Astrocyte (in vitro differentiated cells and primary cell): ENCODE measurements at regions not wholly inside any gene's neighbourhood (a gene's known extent, or its start where the extent isn't known, plus 50 kb on each side); places are given as distances from the start of the nearest gene placed in this dataset.

Source experiments
- DNase-seq: peaks from one replicate; pipeline ENCODE4 v3.0.0-alpha.2; 2010; ENCODE audit warnings: low read depth
- FAIRE-seq: peaks from 2 replicates; lab custom pipeline; 2011; peaks lifted over from hg19 to GRCh38; lab: Jason Lieb, UNC
- H2AFZ ChIP-seq: 2 replicates; pipeline ENCODE4 v1.6.0; 2012; ENCODE audit warnings: low read depth, low read length, inconsistent platforms
- H3K27ac ChIP-seq: 2 replicates; pipeline ENCODE4 v1.5.1; 2011; ENCODE audit warnings: low read depth, low read length, inconsistent platforms
- H3K27me3 ChIP-seq: 2 replicates; pipeline ENCODE4 v1.6.0; 2011; ENCODE audit warnings: low read length, inconsistent platforms; ENCODE audit not compliant: insufficient read depth
- H3K36me3 ChIP-seq: 2 replicates; pipeline ENCODE4 v1.5.1; 2011; ENCODE audit warnings: low read length, inconsistent platforms; ENCODE audit not compliant: insufficient read depth
- H3K4me1 ChIP-seq: 2 replicates; pipeline ENCODE4 v1.5.1; 2011; ENCODE audit warnings: low read length, inconsistent platforms; ENCODE audit not compliant: insufficient read depth
- H3K4me2 ChIP-seq: 2 replicates; pipeline ENCODE4 v1.6.0; 2012; ENCODE audit warnings: low read length, inconsistent platforms
- H3K4me3 ChIP-seq: 2 replicates; pipeline ENCODE4 v1.5.1; 2011; ENCODE audit warnings: low read depth, mild to moderate bottlenecking, low read length, inconsistent platforms; ENCODE audit not compliant: insufficient read depth
- H3K79me2 ChIP-seq: 2 replicates; pipeline ENCODE4 v1.6.0; 2012; ENCODE audit warnings: mild to moderate bottlenecking, low read length, inconsistent platforms; ENCODE audit not compliant: insufficient read depth
- H3K9ac ChIP-seq: 2 replicates; pipeline ENCODE4 v1.6.0; 2012; ENCODE audit warnings: mild to moderate bottlenecking, low read length, inconsistent platforms
- H3K9me3 ChIP-seq: 2 replicates; pipeline ENCODE4 v1.5.1; 2012; ENCODE audit warnings: low read depth, mild to moderate bottlenecking, low read length, inconsistent platforms; ENCODE audit not compliant: insufficient read depth
- H4K20me1 ChIP-seq: 2 replicates; pipeline ENCODE4 v1.6.0; 2012; ENCODE audit warnings: low read length, inconsistent platforms; ENCODE audit not compliant: insufficient read depth
- H3K27ac Mint-ChIP-seq: one replicate; pipeline ENCODE4 v1.8.0; 2021; ENCODE audit warnings: mild to moderate bottlenecking, mixed read lengths; ENCODE audit not compliant: unreplicated experiment
- H3K27me3 Mint-ChIP-seq: one replicate; pipeline ENCODE4 v1.8.0; 2021; ENCODE audit warnings: low read depth, mixed read lengths; ENCODE audit not compliant: unreplicated experiment
- H3K36me3 Mint-ChIP-seq: one replicate; pipeline ENCODE4 v1.8.0; 2021; ENCODE audit warnings: low read depth, mixed read lengths; ENCODE audit not compliant: unreplicated experiment
- H3K4me1 Mint-ChIP-seq: one replicate; pipeline ENCODE4 v1.8.0; 2021; ENCODE audit warnings: low read depth, mixed read lengths; ENCODE audit not compliant: unreplicated experiment
- H3K4me3 Mint-ChIP-seq: one replicate; pipeline ENCODE4 v1.8.0; 2021; ENCODE audit warnings: mild to moderate bottlenecking, moderate library complexity, mixed read lengths; ENCODE audit not compliant: unreplicated experiment
- H3K9me3 Mint-ChIP-seq: one replicate; pipeline ENCODE4 v1.8.0; 2021; ENCODE audit warnings: mild to moderate bottlenecking, mixed read lengths; ENCODE audit not compliant: unreplicated experiment
- EZH2 ChIP-seq: IDR thresholded peaks from 2 replicates; pipeline ENCODE4 v1.6.1; 2012; ENCODE audit warnings: mild to moderate bottlenecking, low read length, inconsistent platforms; ENCODE audit not compliant: insufficient read depth
- TF ChIP-seq, protein P1 (sequence below): IDR thresholded peaks from 2 replicates; pipeline ENCODE4 v1.5.1; 2011; ENCODE audit warnings: low read depth, mild to moderate bottlenecking, inconsistent platforms, low read length, moderate library complexity; ENCODE audit not compliant: insufficient read depth

DNA sequence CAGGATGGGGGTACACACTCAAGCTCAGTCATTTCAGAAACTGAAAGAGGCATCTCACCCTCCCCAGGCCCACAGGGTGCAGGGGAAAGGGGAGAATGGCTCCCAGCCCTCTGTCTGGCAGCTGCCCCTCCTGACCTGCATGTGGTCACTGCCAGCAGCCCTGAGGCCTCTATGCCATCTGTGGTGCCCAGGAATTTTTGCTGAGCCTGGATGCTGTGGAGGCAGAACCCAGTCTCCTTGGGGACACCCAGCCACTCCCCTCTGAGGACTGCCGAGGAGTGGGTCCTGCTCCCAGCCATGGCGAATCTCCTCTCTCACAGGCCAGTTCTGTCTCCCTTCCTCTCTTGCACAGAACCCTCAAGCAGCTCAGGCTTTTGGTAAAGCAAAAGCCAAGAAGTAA lies 104.0 kb upstream of the ALDH1B1 start:
- no peak overlapping the region for H3K27ac Mint-ChIP-seq
- no peaks in the 10 kb centered on the region for H4K20me1 ChIP-seq
- no peak for FAIRE-seq

DNA sequence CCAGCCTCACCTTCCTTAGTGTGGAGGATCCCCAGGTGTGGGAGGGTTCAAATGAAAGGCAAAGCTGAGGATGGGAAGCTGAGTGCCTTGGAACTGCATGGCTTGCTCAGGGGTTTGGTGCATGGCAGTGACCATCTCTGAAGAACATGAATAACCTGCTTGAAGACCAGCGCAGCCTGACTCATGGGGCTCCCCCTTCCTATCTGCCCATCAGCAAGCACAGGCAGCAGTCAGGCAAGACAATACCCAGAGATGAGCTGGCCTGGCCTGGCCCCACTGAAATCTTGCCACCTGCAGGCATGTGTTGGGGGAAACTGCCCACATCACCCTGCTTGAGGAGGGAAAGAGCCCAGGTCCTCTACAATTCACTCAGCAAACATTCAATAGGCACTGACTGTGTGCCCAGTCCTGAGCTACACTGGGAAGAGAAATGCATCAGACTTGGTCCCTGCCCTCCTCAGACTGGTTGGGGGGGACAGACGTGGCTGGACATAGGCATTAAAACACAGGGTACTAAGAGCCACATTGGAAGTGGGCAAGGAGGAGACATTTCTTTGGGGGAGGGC lies 105.0 kb upstream of the ALDH1B1 start:
- Histone ChIP-seq H3K9ac (no peak overlapping the region), H4K20me1 (no peaks in the 10 kb centered on the region), H3K79me2 (no peaks in the 10 kb centered on the region), H3K4me2 (no peak overlapping the region), H3K4me3 (no peak overlapping the region), H3K27ac (no peak overlapping the region), H3K36me3 (no peaks in the 10 kb centered on the region), H3K4me1 (no peaks in the 10 kb centered on the region), H3K9me3 (peaks cover 2% of the 10 kb centered on the region), H2AFZ (no peak overlapping the region), H3K27me3 (peaks cover 12% of the 10 kb centered on the region)
- Mint-ChIP-seq H3K4me1 (peaks cover 11% of the 10 kb centered on the region), H3K9me3 (peaks cover 6% of the 10 kb centered on the region), H3K27me3 (peaks cover 31% of the 10 kb centered on the region), H3K27ac (no peak overlapping the region), H3K4me3 (no peak overlapping the region), H3K36me3 (peaks cover 3% of the 10 kb centered on the region)
- FAIRE-seq = no peak
- DNase-seq = no peak
- TF ChIP-seq, protein P1, sequence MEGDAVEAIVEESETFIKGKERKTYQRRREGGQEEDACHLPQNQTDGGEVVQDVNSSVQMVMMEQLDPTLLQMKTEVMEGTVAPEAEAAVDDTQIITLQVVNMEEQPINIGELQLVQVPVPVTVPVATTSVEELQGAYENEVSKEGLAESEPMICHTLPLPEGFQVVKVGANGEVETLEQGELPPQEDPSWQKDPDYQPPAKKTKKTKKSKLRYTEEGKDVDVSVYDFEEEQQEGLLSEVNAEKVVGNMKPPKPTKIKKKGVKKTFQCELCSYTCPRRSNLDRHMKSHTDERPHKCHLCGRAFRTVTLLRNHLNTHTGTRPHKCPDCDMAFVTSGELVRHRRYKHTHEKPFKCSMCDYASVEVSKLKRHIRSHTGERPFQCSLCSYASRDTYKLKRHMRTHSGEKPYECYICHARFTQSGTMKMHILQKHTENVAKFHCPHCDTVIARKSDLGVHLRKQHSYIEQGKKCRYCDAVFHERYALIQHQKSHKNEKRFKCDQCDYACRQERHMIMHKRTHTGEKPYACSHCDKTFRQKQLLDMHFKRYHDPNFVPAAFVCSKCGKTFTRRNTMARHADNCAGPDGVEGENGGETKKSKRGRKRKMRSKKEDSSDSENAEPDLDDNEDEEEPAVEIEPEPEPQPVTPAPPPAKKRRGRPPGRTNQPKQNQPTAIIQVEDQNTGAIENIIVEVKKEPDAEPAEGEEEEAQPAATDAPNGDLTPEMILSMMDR = no peak
- TF ChIP-seq EZH2 = no peak

More for the DNA sequence above, 104.0 kb upstream of the ALDH1B1 start:
- H3K9me3 ChIP-seq = peaks cover 2% of the 10 kb centered on the region
- Mint-ChIP-seq H3K9me3 (peaks cover 6% of the 10 kb centered on the region), H3K27me3 (peaks cover 34% of the 10 kb centered on the region), H3K4me3 (no peak overlapping the region), H3K36me3 (peaks cover 3% of the 10 kb centered on the region), H3K4me1 (peaks cover 11% of the 10 kb centered on the region)
- H2AFZ ChIP-seq = no peak overlapping the region
- H3K27me3 ChIP-seq = peaks cover 14% of the 10 kb centered on the region
- no peaks in the 10 kb centered on the region for H3K36me3 ChIP-seq
- H3K4me2 ChIP-seq = no peak overlapping the region
- no peak for DNase-seq
- no peaks in the 10 kb centered on the region for H3K4me1 ChIP-seq
- no peak overlapping the region for H3K4me3 ChIP-seq
- no peak for TF ChIP-seq EZH2
- TF ChIP-seq, protein P1 = no peak
- H3K79me2 ChIP-seq = no peaks in the 10 kb centered on the region
- no peak overlapping the region for H3K27ac ChIP-seq
- no peak overlapping the region for H3K9ac ChIP-seq

DNA sequence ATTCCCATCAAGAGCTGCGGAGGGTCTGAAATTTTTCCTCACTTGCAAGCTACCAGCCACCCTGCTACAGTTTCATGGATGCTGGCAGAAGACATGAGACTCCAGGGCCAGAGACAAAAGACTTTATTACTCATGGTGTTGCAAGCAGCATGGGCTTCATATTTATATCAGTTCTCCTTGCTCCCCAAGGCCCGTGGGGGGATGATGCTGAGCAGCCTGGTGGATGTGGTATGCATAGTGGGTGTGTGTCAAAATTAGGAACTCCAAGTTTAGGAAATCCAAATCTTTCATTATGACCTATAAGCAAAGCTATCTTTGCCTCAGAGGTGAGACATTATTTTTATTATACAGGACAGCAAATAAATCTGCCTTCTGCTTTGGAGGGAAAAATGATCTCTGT lies 105.7 kb upstream of the ALDH1B1 start:
- Mint-ChIP-seq H3K27ac (no peak overlapping the region), H3K4me3 (no peak overlapping the region), H3K4me1 (peaks cover 11% of the 10 kb centered on the region), H3K9me3 (peaks cover 6% of the 10 kb centered on the region), H3K27me3 (peaks cover 28% of the 10 kb centered on the region), H3K36me3 (peaks cover 3% of the 10 kb centered on the region)
- TF ChIP-seq, protein P1 = no peak
- TF ChIP-seq EZH2 = no peak
- Histone ChIP-seq H3K9ac (no peak overlapping the region), H3K9me3 (peaks cover 2% of the 10 kb centered on the region), H3K27me3 (peaks cover 12% of the 10 kb centered on the region), H3K27ac (no peak overlapping the region), H3K4me1 (no peaks in the 10 kb centered on the region), H3K4me3 (no peak overlapping the region), H3K36me3 (no peaks in the 10 kb centered on the region), H3K79me2 (no peaks in the 10 kb centered on the region), H2AFZ (no peak overlapping the region), H3K4me2 (no peak overlapping the region), H4K20me1 (no peaks in the 10 kb centered on the region)
- no peak for DNase-seq
- FAIRE-seq = no peak
